NCI-H2107 treated with DMSO at 0.1 percent for 48 hours (cell line): ENCODE measurements at regions not wholly inside any gene's neighbourhood (a gene's known extent, or its start where the extent isn't known, plus 50 kb on each side); places are given as distances from the start of the nearest gene placed in this dataset.

Source experiments
- DNase-seq: peaks from one replicate; lab custom pipeline; 2025; ENCODE audit not compliant: unreplicated experiment; lab: John Stamatoyannopoulos, UW

- no peak for DNase-seq
These were observed 67.1 kb upstream of the DUSP22 start for GRCh38 chr6:225121-225721.

- no peak for DNase-seq
These were observed 66.4 kb upstream of the DUSP22 start for GRCh38 chr6:225907-226306.

DNA sequence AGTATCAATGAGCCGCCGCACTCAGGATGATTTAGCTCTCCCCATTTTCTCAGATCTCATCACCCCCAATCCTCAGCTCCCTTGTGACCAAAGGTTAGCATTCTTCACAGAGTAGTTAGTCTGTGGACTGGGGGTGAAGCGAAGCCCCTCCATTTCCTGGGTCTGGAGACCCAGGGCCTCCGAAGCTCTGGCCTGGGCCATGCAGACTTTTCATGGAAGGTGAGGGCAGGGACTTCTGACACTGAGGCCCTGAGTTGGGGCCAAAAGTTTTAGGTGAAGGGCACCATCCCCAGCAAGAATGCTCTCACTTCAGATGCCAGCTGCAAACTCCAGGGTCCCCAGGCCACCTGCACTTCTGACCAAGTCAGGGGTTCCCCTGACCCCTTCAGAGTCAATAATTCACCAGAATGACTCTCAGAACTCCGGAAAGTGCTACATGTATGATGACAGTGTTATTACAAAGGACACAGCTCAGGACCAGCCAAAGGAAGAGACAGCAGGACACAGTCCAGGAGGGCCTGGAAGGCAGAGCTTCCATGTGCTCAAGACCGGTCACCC is 65.7 kb upstream of the DUSP22 start:
- no peak for DNase-seq

DNA sequence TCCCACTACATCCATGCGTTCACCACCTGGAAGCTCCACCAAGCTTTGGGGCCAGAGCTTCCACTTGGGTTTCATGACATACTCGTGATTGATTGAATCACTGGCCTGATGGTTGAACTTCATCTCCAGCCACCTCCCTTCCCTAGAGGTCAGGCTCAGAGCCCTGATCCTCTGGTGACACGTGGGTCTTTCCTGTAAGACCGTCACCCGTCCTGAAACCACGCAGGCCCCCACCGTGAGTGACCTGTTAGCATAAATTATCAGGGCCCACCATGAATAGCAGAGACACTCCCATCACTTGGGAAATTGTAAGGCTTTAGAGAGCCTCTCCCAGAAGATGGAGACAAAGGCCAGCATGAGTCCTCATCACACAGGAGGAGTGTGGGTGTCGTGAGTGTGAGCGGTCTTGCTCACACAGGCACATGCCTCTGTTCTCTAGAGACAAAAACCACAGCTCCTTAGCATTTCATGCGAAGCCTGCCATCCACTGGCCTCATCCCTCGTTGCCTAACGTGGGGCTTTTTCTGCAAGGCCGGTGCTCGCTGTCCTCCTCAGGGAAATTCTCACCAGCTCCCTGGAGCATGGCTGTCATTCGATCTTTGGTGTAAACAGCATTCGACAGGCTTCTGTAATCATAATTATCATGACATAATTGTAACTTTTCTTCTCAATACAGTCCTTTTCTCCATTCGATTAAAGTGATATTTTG is 65.1 kb upstream of the DUSP22 start:
- DNase-seq, result no peak

- no peak for DNase-seq
These were observed 64.4 kb upstream of the DUSP22 start for GRCh38 chr6:227812-228338.

DNA sequence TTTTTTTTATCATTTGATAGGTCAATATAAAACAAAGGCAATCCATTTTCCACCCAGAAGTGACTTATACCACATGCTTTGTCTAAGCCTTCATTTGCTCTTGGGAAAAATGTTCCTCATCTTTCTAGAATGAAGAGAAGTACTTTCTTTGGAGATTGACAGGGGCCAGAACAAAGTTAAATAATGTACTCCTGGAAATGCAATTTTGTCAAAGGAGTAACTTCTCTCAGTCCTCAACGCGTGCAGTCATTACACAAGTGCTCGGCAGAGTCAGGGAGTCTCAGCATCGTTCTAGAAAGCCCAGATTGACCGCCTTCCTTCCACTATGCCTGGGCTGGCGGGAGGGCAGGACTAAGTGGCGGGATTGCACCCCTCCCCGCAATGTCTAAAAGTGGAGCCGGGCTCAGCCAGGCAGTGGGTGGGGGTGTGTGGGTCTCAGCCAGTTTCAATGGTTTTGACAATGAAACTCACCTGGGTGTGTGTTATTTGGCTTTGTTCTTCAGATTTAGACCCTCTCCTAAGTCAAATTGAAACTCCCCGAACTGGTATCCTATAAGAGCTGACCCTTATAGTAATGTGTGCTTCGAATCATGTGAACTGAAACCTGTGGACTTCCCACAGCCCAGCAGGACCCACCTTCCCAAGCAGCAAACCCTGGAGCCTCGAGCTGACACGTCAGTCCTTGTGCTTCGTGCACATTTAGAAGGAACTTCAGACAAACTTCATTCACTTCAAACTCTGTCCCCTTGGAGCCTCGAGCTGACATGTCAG is 63.2 kb upstream of the DUSP22 start:
- no peak for DNase-seq

GRCh38 chr6:231779-232178 is 60.5 kb upstream of the DUSP22 start:
- no peak for DNase-seq

- DNase-seq, result no peak
These were observed 59.2 kb upstream of the DUSP22 start for GRCh38 chr6:232982-233640.

DNA sequence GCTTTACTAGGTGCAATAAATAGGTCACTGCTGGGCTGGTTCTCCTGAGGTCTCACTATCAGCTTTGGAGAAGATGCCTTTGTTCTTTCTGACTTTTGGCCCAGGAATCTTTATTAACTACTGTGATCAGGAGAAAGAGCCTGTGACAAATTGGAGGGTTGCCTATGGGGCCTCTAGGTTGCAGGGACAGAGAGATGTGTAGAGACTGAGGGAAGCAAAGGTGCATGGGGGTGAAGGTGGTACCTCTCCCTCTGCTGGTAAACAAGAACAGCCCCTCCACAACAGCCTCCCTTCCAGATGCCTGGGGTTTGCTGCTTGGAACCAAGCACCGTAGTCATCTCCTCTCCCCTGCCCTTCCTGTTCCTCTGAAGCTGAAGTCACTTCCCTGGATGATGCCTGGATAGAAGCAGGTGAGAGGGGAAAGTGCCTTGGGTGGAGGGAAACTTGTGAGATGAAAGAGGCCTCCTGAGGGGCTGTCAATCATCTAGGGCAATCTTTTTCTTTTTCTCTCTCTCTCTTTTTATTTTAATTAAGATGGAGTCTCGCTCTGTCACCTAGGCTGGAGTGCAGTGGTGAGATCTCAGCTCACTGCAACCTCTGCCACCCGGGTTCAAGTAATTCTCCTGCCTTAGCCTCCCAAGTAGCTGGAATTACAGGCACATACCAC is 57.4 kb upstream of the DUSP22 start:
- DNase-seq, result no peak

DNA sequence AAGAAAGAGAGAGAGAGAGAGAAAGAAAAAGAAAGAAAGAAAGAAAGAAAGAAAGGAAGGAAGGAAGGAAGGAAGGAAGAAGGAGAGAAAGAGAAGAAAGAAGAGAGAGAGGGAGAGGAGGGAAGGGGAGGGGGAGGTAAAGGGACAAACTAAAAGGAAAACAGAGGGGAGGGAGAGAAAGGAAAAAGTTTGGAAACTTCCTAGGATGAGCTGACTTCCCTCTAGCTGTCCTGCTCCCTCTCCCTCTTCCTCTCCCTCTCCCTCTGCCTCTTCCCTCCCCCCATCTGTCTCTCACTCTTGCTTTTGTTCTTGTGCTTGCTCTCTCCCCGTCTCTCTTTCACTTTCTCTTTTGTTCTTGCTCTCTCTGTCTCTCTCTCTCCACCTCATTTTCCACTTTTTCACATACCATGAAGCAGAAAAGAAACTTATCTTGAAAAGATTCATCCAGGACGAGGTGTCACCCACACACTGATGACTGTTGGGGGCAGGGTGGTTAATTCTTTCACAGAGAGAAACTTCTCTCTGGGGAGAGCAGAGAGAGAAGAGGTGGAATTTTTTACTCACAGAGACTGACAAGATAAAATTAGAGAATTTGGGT is 56.4 kb upstream of the DUSP22 start:
- DNase-seq, result no peak

DNA sequence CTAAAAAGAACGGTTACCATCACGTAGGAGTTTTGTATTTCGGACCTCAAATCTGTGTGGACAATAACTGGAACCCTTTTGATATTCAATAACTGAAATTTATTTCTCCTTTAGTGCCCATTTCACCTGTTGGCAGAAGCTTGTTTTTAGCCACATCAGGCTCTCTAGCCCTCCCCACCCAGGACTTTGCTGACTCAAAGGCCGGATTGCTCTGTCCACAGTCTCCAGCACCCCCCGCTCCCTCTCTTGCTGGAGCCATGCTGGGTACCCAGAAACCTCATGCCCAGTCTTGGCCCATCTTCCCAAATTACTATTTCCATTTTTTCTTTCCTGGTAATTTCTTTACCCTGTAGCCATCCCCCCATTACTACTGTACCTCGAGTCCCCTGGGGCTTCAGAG is 55.8 kb upstream of the DUSP22 start:
- DNase-seq, result no peak

DNA sequence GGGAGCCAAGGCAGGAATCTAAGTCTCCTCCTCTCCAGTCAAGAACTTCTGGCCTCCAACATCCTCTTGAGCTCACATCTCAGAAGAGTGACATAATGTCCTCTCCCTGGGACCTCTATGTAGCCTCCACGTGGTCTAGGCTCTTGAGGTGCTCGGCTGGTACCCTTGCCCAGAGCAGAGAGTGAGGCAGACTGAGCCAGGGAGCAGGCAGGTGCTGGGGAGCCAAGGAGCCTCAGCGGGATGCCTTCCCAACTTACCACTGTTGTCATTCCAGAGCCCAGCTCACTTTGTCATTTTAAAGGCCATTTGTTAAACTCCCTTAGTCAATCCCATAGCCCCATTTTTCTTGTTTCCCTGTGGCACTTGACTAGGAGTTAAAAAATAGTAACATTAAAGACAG is 52.1 kb upstream of the DUSP22 start:
- DNase-seq, result no peak

DNA sequence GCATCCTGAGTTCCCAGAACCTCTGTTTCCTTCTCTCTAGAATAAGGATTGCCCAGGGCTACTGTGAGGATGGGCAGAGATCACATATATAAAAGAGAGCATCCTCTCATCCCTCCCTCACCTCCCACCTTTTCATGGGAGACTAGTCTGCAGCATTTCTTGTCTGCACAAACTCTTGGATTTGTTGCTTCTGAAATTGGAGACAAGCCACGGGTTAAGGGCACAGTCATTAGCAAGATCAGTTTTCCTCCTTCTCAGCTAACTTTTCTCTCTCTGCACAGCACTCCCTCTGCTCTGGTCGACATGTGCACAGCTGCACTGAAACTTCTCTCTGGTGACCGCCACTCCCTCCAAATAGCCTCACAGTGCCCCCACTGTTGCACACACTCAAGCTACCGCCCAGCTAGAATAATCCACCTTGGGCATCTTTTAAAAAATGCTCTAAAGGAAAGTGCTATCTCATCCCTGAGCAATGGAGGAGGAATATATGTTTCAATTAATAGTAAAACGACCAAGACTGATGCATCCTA is 50.9 kb upstream of the DUSP22 start:
- DNase-seq, result no peak
